GM19468 (cell line): ENCODE measurements at regions not wholly inside any gene's neighbourhood (a gene's known extent, or its start where the extent isn't known, plus 50 kb on each side); places are given as distances from the start of the nearest gene placed in this dataset.
"Not testable (repeated sequence)": the region's sequence is repeated elsewhere in the genome, so short reads cannot be mapped to it uniquely, and the experiment has no call there.

Source experiments
- ATAC-seq: cut with Tn5 transposase; IDR thresholded peaks from one replicate; pipeline ENCODE4 v1.9.1; 2021; ENCODE audit warnings: mild to moderate bottlenecking, moderate library complexity, moderate number of reproducible peaks; ENCODE audit not compliant: unreplicated experiment; ENCODE audit errors: extremely low read depth

- ATAC-seq = no peak
Observed at GRCh38 chr4:33470805-33471204, 2750.6 kb downstream of the PCDH7 start.

- ATAC-seq = no peak
Observed at GRCh38 chr4:33477715-33478114, 2757.5 kb downstream of the PCDH7 start.

GRCh38 chr4:33482773-33483172 lies 2761.5 kb downstream of the ARAP2 start:
- no peak for ATAC-seq

GRCh38 chr4:33485111-33485510 lies 2759.2 kb downstream of the ARAP2 start:
- no peak for ATAC-seq

- ATAC-seq = no peak
Observed at GRCh38 chr4:33493231-33493630, 2751.1 kb downstream of the ARAP2 start.

GRCh38 chr4:33494150-33494549 lies 2750.2 kb downstream of the ARAP2 start:
- ATAC-seq = no peak

- not testable (repeated sequence) for ATAC-seq
Observed at GRCh38 chr4:33501587-33501986, 2742.7 kb downstream of the ARAP2 start.

- ATAC-seq = no peak
Observed at GRCh38 chr4:33512397-33512796, 2731.9 kb downstream of the ARAP2 start.

- ATAC-seq = no peak
Observed at GRCh38 chr4:33518856-33519255, 2725.5 kb downstream of the ARAP2 start.

- no peak for ATAC-seq
Observed at GRCh38 chr4:33532821-33533220, 2711.5 kb downstream of the ARAP2 start.

GRCh38 chr4:33536898-33537297 lies 2707.4 kb downstream of the ARAP2 start:
- no peak for ATAC-seq

- ATAC-seq = no peak
Observed at GRCh38 chr4:33537527-33537926, 2706.8 kb downstream of the ARAP2 start.

GRCh38 chr4:33543941-33544450 lies 2700.3 kb downstream of the ARAP2 start:
- no peak for ATAC-seq

GRCh38 chr4:33551244-33551643 lies 2693.1 kb downstream of the ARAP2 start:
- ATAC-seq = no peak

GRCh38 chr4:33561259-33561658 lies 2683.1 kb downstream of the ARAP2 start:
- ATAC-seq = no peak

GRCh38 chr4:33566649-33567048 lies 2677.7 kb downstream of the ARAP2 start:
- ATAC-seq = no peak

GRCh38 chr4:33577791-33578190 lies 2666.5 kb downstream of the ARAP2 start:
- ATAC-seq = no peak

- no peak for ATAC-seq
Observed at GRCh38 chr4:33579951-33580350, 2664.4 kb downstream of the ARAP2 start.

GRCh38 chr4:33592701-33593100 lies 2651.6 kb downstream of the ARAP2 start:
- no peak for ATAC-seq

- ATAC-seq = no peak
Observed at GRCh38 chr4:33606951-33607350, 2637.4 kb downstream of the ARAP2 start.

- no peak for ATAC-seq
Observed at GRCh38 chr4:33616121-33616520, 2628.2 kb downstream of the ARAP2 start.

GRCh38 chr4:33625748-33626147 lies 2618.6 kb downstream of the ARAP2 start:
- ATAC-seq = no peak

- no peak for ATAC-seq
Observed at GRCh38 chr4:33626221-33626620, 2618.1 kb downstream of the ARAP2 start.
